ENCODE measurements at regions not wholly inside any gene's neighbourhood (a gene's known extent, or its start where the extent isn't known, plus 50 kb on each side); places are given as distances from the start of the nearest gene placed in this dataset.

DNA sequence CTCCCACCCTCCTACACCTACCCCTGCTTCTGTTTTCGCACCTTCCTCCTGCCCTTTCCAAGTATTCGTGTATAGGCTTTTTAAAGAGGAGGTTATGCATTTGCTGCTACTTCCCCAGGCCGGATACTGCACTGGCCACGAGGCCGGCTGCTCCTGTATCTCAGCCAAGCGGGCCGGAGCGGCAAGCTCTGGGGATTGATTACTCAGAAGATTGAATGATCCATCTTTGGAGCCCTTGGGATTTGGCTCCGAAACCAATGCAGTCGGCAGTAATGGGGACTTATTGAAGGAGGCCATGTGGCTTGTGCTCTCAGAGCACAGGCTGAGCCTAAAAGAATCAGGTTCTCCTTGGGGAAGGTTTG is 405.3 kb downstream of the TLE4 start:
- Histone ChIP-seq H3K79me2 (ENCODE audit: low read depth) (no peaks in the 10 kb centered on the region), H3K9me2 (ENCODE audit: insufficient read depth) (no peaks in the 10 kb centered on the region), H3K9me3 (ENCODE audit: insufficient read depth, low read depth) (no peaks in the 10 kb centered on the region; the same call in 1 of the 2 replicates), H4K20me1 (ENCODE audit: insufficient read depth) (no peaks in the 10 kb centered on the region), H2AFZ (no peak overlapping the region), H3K27me3 (ENCODE audit: insufficient read depth, low read depth) (peaks cover 36% of the 10 kb centered on the region), H3K4me2 (no peak overlapping the region), H3K4me1 (replicated peaks; ENCODE audit: insufficient read depth) (no peaks in the 10 kb centered on the region), H3F3A (ENCODE audit: insufficient read depth, low read depth) (no peaks in the 10 kb centered on the region), H3K36me3 (ENCODE audit: low read depth) (no peaks in the 10 kb centered on the region), H3K4me3 (no peak overlapping the region), H3K27ac (no peak overlapping the region)
- TF ChIP-seq EZH2 (IDR thresholded peaks at IDR 0.05; ENCODE audit: low read depth) (no peak), CTCF (conservative IDR thresholded peaks at IDR 0.05) (no peak)
- POLR2A ChIA-PET (ENCODE audit: unreplicated experiment), result no interaction called here
- no peak for DNase-seq
- no TSS peak for BruUV-seq (replicated peaks)
- CTCF ChIA-PET, result no interaction called here
- intact Hi-C loops (cut with micrococcal nuclease; ENCODE audit: unreplicated experiment), result no loop called here

DNA sequence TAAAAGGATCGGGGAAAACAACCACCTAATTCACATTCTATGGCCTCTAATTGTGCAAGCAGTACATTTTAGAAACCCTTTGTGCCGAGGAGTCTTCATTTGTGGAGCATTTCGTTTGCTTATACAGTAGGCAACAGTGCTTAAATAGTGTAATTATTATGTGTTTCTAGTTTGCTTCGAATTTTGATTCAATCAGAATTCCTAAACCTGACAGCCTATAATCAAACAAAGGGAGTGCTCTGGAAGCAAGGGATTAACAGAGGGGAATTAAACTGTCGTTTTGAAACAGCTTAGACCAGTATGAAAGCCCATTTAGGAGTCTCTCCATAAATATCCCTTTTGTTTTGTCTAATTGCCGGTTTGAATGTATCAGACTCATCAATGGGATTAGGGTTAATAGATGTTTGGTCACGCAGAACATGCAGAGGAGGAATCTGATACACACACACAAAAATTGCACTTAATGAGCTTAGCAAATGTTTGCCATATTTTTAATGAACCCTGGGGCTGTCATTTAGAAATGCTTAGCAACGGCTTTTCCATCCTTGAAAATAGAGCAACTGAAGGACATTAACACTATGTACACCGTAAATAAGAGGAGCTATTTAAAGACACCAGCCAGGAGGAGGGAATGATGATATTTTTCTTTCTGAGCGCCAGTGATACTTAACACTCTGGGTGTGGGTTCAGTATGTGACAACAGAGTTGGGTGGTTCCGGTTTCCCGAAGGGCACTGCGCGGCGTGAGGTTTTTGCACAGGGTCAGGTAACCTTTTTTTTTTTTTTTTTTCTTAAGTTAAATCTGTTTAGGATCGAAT is 404.7 kb downstream of the TLE4 start:
- H3K27me3 ChIP-seq (ENCODE audit: insufficient read depth, low read depth), result peaks cover 39% of the 10 kb centered on the region
- H3F3A ChIP-seq (ENCODE audit: insufficient read depth, low read depth), result no peaks in the 10 kb centered on the region
- CTCF ChIA-PET, result no interaction called here
- no peak for DNase-seq
- H3K79me2 ChIP-seq (ENCODE audit: low read depth), result no peaks in the 10 kb centered on the region
- H3K4me3 ChIP-seq, result no peak overlapping the region
- no peaks in the 10 kb centered on the region; the same call in 1 of the 2 replicates for H3K9me3 ChIP-seq (ENCODE audit: insufficient read depth, low read depth)
- no peaks in the 10 kb centered on the region for H3K4me1 ChIP-seq (replicated peaks; ENCODE audit: insufficient read depth)
- H3K36me3 ChIP-seq (ENCODE audit: low read depth), result no peaks in the 10 kb centered on the region
- H3K27ac ChIP-seq, result no peak overlapping the region
- intact Hi-C loops (cut with micrococcal nuclease; ENCODE audit: unreplicated experiment), result no loop called here
- H3K9me2 ChIP-seq (ENCODE audit: insufficient read depth), result no peaks in the 10 kb centered on the region
- POLR2A ChIA-PET (ENCODE audit: unreplicated experiment), result no interaction called here
- TF ChIP-seq CTCF (conservative IDR thresholded peaks at IDR 0.05), result no peak
- no peak for TF ChIP-seq EZH2 (IDR thresholded peaks at IDR 0.05; ENCODE audit: low read depth)
- H2AFZ ChIP-seq, result no peak overlapping the region
- BruUV-seq (replicated peaks), result no TSS peak
- H4K20me1 ChIP-seq (ENCODE audit: insufficient read depth), result no peaks in the 10 kb centered on the region
- H3K4me2 ChIP-seq, result no peak overlapping the region

- intact Hi-C loops (cut with micrococcal nuclease; ENCODE audit: unreplicated experiment), result no loop called here
Observed at GRCh38 chr9:79975621-79976256, 404.0 kb downstream of the TLE4 start.

More at GRCh38 chr9:79975621-79976256, 404.0 kb downstream of the TLE4 start:
- H2AFZ ChIP-seq, result no peak overlapping the region
- POLR2A ChIA-PET (ENCODE audit: unreplicated experiment), result no interaction called here
- TF ChIP-seq EZH2 (IDR thresholded peaks at IDR 0.05; ENCODE audit: low read depth) (no peak), CTCF (conservative IDR thresholded peaks at IDR 0.05) (no peak)
- H3K9me3 ChIP-seq (ENCODE audit: insufficient read depth, low read depth), result no peaks in the 10 kb centered on the region; the same call in 1 of the 2 replicates
- no peaks in the 10 kb centered on the region for H4K20me1 ChIP-seq (ENCODE audit: insufficient read depth)
- CTCF ChIA-PET, result no interaction called here
- no peaks in the 10 kb centered on the region for H3K36me3 ChIP-seq (ENCODE audit: low read depth)
- no peaks in the 10 kb centered on the region for H3K79me2 ChIP-seq (ENCODE audit: low read depth)
- no peak overlapping the region for H3K4me2 ChIP-seq
- H3F3A ChIP-seq (ENCODE audit: insufficient read depth, low read depth), result no peaks in the 10 kb centered on the region
- BruUV-seq (replicated peaks), result no TSS peak
- no peak overlapping the region for H3K27ac ChIP-seq
- H3K4me3 ChIP-seq, result no peak overlapping the region
- DNase-seq, result no peak
- no peaks in the 10 kb centered on the region for H3K9me2 ChIP-seq (ENCODE audit: insufficient read depth)
- H3K4me1 ChIP-seq (replicated peaks; ENCODE audit: insufficient read depth), result no peaks in the 10 kb centered on the region
- peaks cover 44% of the 10 kb centered on the region for H3K27me3 ChIP-seq (ENCODE audit: insufficient read depth, low read depth)
